Activated CD4-positive, alpha-beta T cell treated with anti-CD3 and anti-CD28 coated beads, Interleukin-2, amount 50 U/mL, for 48 hours (primary cell): ENCODE measurements at regions not wholly inside any gene's neighbourhood (a gene's known extent, or its start where the extent isn't known, plus 50 kb on each side); places are given as distances from the start of the nearest gene placed in this dataset.
"Not testable (repeated sequence)": the region's sequence is repeated elsewhere in the genome, so short reads cannot be mapped to it uniquely, and the experiment has no call there.

ENCODE experiments used
- DNase-seq, 2 experiments: peaks; one replicate each; pipeline ENCODE4 v3.0.0-alpha.2; 2020

- DNase-seq, result no peak
Measured at GRCh38 chr4:30160140-30160539, 560.0 kb upstream of the PCDH7 start.

GRCh38 chr4:30172416-30172815, 547.8 kb upstream of the PCDH7 start:
- no peak for DNase-seq

GRCh38 chr4:30181512-30181911, 538.7 kb upstream of the PCDH7 start:
- no peak for DNase-seq

- DNase-seq, result no peak
Measured at GRCh38 chr4:30181918-30182317, 538.3 kb upstream of the PCDH7 start.

- DNase-seq, result no peak
Measured at GRCh38 chr4:30182786-30183185, 537.4 kb upstream of the PCDH7 start.

- DNase-seq, result no peak
Measured at GRCh38 chr4:30191902-30192301, 528.3 kb upstream of the PCDH7 start.

- DNase-seq, result no peak
Measured at GRCh38 chr4:30207389-30207788, 512.8 kb upstream of the PCDH7 start.

- DNase-seq, result no peak
Measured at GRCh38 chr4:30208731-30209435, 511.3 kb upstream of the PCDH7 start.

- DNase-seq, result not testable (repeated sequence)
Measured at GRCh38 chr4:30215973-30216372, 504.2 kb upstream of the PCDH7 start.

- no peak for DNase-seq
Measured at GRCh38 chr4:30245140-30245539, 475.0 kb upstream of the PCDH7 start.

GRCh38 chr4:30256116-30256832, 463.9 kb upstream of the PCDH7 start:
- no peak for DNase-seq

GRCh38 chr4:30258949-30259348, 461.2 kb upstream of the PCDH7 start:
- no peak for DNase-seq

- no peak for DNase-seq
Measured at GRCh38 chr4:30262379-30262778, 457.8 kb upstream of the PCDH7 start.

- no peak for DNase-seq
Measured at GRCh38 chr4:30264465-30264864, 455.7 kb upstream of the PCDH7 start.

GRCh38 chr4:30265716-30266115, 454.5 kb upstream of the PCDH7 start:
- no peak for DNase-seq

GRCh38 chr4:30268370-30268769, 451.8 kb upstream of the PCDH7 start:
- no peak for DNase-seq

GRCh38 chr4:30269850-30270249, 450.3 kb upstream of the PCDH7 start:
- no peak for DNase-seq

GRCh38 chr4:30281986-30282385, 438.2 kb upstream of the PCDH7 start:
- DNase-seq, result no peak

- DNase-seq, result no peak
Measured at GRCh38 chr4:30283336-30283735, 436.8 kb upstream of the PCDH7 start.

GRCh38 chr4:30294295-30294694, 425.9 kb upstream of the PCDH7 start:
- no peak for DNase-seq

GRCh38 chr4:30295652-30296051, 424.5 kb upstream of the PCDH7 start:
- DNase-seq, result no peak

- DNase-seq, result no peak
Measured at GRCh38 chr4:30314001-30314400, 406.2 kb upstream of the PCDH7 start.

- DNase-seq, result no peak
Measured at GRCh38 chr4:30330894-30331652, 389.1 kb upstream of the PCDH7 start.

GRCh38 chr4:30341731-30342130, 378.4 kb upstream of the PCDH7 start:
- no peak for DNase-seq
